HCT116 (cell line): ENCODE measurements at regions not wholly inside any gene's neighbourhood (a gene's known extent, or its start where the extent isn't known, plus 50 kb on each side); places are given as distances from the start of the nearest gene placed in this dataset.
"Not testable (repeated sequence)": the region's sequence is repeated elsewhere in the genome, so short reads cannot be mapped to it uniquely, and the experiment has no call there.

Experiments
- ATAC-seq: fragments of 200-7000 bp; cut with Tn5 transposase; 2 replicates; pipeline ENCODE4 v1.9.1; 2020; ENCODE audit warnings: mild to moderate bottlenecking, moderate library complexity
- BruUV-seq: library from RNA; stranded (reverse); fragments of 400-500 nt; replicated peaks from 2 replicates; lab custom pipeline; 2021; lab: Mats Ljungman, UMichigan
- CTCF ChIA-PET: fragments of 300-600 bp; sonication (Branson Sonifier 250); formaldehyde crosslinking; loops from one replicate; lab custom pipeline; 2021; ENCODE audit warnings: antibody characterized with exemption; lab: Charles Lee
- POLR2A ChIA-PET: fragments of 300-600, 350-600 bp; sonication (Branson Sonifier 250); formaldehyde crosslinking; loops from one replicate; lab custom pipeline; 2021; ENCODE audit warnings: antibody characterized with exemption; lab: Charles Lee
- RAD21 ChIA-PET, 2 experiments: fragments of 300-600 bp; sonication (Branson Sonifier 250); formaldehyde crosslinking; loops; one replicate each; lab custom pipeline; 2023; ENCODE audit warnings: low total read pairs in 2 of 2; ENCODE audit not compliant: uncharacterized antibody in 2 of 2, unreplicated experiment in 2 of 2, low non-redundant PET in 1 of 2; lab: Charles Lee
- DNase-seq: peaks from one replicate; pipeline ENCODE4 v3.0.0-alpha.2; 2010; ENCODE audit warnings: low read depth, low spot score
- H2AFZ ChIP-seq: fragments of 200-600 bp; shearing (Covaris generic), sonication (generic); 2 replicates; pipeline ENCODE4 v1.6.1; 2017; ENCODE audit warnings: low read depth, mixed run types, mixed read lengths, antibody characterized with exemption, low read length; ENCODE audit not compliant: poor library complexity, severe bottlenecking
- H3K27ac ChIP-seq: 2 replicates; pipeline ENCODE4 v1.5.1; 2012; ENCODE audit warnings: low read depth, low read length
- H3K27me3 ChIP-seq: fragments of 200-600 bp; sonication (generic); 2 replicates; pipeline ENCODE4 v1.6.1; 2016; ENCODE audit warnings: mixed run types, low read length, mixed read lengths; ENCODE audit not compliant: insufficient read depth
- H3K36me3 ChIP-seq, 2 experiments: fragments of 200-500 bp in 1 of 2; fragments of 200-600 bp in 1 of 2; sonication (Bioruptor generic) in 1 of 2; sonication (generic) in 1 of 2; 2 replicates each; pipeline versions ENCODE4 v1.5.1 to v1.6.1; 2014 to 2016; ENCODE audit warnings: low read length in 2 of 2, inconsistent platforms in 1 of 2, mixed read lengths in 1 of 2, mixed run types in 1 of 2; ENCODE audit not compliant: insufficient read depth in 2 of 2, control insufficient read depth in 1 of 2
- H3K4me1 ChIP-seq, 2 experiments: fragments of 200-600 bp in 1 of 2; sonication (generic) in 1 of 2; 2 replicates each; pipeline versions ENCODE4 v1.5.1 to v1.6.1; 2012 to 2017; ENCODE audit warnings: low read length in 2 of 2, inconsistent platforms in 1 of 2, mild to moderate bottlenecking in 1 of 2, mixed read lengths in 1 of 2, mixed run types in 1 of 2, moderate library complexity in 1 of 2; ENCODE audit not compliant: insufficient read depth in 2 of 2, control insufficient read depth in 1 of 2
- H3K4me2 ChIP-seq: fragments of 200-600 bp; sonication (generic); 2 replicates; pipeline ENCODE4 v1.6.1; 2017; ENCODE audit warnings: mixed run types, low read length, mixed read lengths
- H3K4me3 ChIP-seq, 2 experiments: fragments of 200-600 bp in 1 of 2; sonication (generic) in 1 of 2; replicated peaks in 1 of 2; 2 replicates each; pipeline ENCODE4 v1.5.1; 2011 to 2016; ENCODE audit warnings: low read length in 2 of 2, control low read depth in 1 of 2, low read depth in 1 of 2, mild to moderate bottlenecking in 1 of 2, mixed read lengths in 1 of 2, mixed run types in 1 of 2
- H3K79me2 ChIP-seq: fragments of 200-600 bp; sonication (generic); 2 replicates; pipeline ENCODE4 v1.6.1; 2017; ENCODE audit warnings: mild to moderate bottlenecking, mixed run types, low read length, moderate library complexity, mixed read lengths; ENCODE audit not compliant: insufficient read depth
- H3K9ac ChIP-seq: fragments of 200-600 bp; sonication (generic); 2 replicates; pipeline ENCODE4 v1.6.1; 2016; ENCODE audit warnings: low read length, mixed read lengths
- H3K9me2 ChIP-seq: fragments of 200-600 bp; sonication (generic), shearing (Covaris generic); 2 replicates; pipeline ENCODE4 v1.6.1; 2017; ENCODE audit warnings: mixed run types, mild to moderate bottlenecking, moderate library complexity; ENCODE audit not compliant: insufficient read depth
- H3K9me3 ChIP-seq, 2 experiments: fragments of 200-500 bp in 1 of 2; fragments of 200-600 bp in 1 of 2; sonication (Bioruptor generic) in 1 of 2; sonication (generic) in 1 of 2; 2 replicates each; pipeline ENCODE4 v1.6.1; 2014 to 2017; ENCODE audit warnings: low read length in 2 of 2, mixed read lengths in 2 of 2, inconsistent platforms in 1 of 2, low read depth in 1 of 2, mild to moderate bottlenecking in 1 of 2, mixed run types in 1 of 2, moderate library complexity in 1 of 2; ENCODE audit not compliant: control insufficient read depth in 1 of 2, insufficient read depth in 1 of 2
- H4K20me1 ChIP-seq: fragments of 200-600 bp; sonication (generic), shearing (Covaris generic); 2 replicates; pipeline ENCODE4 v1.6.1; 2017; ENCODE audit warnings: mixed run types, mild to moderate bottlenecking, moderate library complexity; ENCODE audit not compliant: insufficient read depth
- ATF3 ChIP-seq: IDR thresholded peaks from 2 replicates; pipeline ENCODE4 v1.6.1; 2012
- CBX3 ChIP-seq: IDR thresholded peaks from 2 replicates; pipeline ENCODE4 v1.6.1; 2012; ENCODE audit warnings: low read depth
- CEBPB ChIP-seq: IDR thresholded peaks from 2 replicates; pipeline ENCODE4 v1.6.1; 2012; ENCODE audit warnings: low read depth
- ELF1 ChIP-seq: IDR thresholded peaks from 2 replicates; pipeline ENCODE4 v1.6.1; 2012; ENCODE audit warnings: low read depth, borderline replicate concordance
- EZH2 ChIP-seq: fragments of 200-600 bp; sonication (generic); IDR thresholded peaks from 2 replicates; pipeline ENCODE4 v1.6.1; 2017; ENCODE audit warnings: antibody characterized with exemption, mixed run types
- EZH2phosphoT487 ChIP-seq: fragments of 200-600 bp; IDR thresholded peaks from 2 replicates; pipeline ENCODE4 v1.6.1; 2018; ENCODE audit warnings: antibody characterized with exemption, borderline replicate concordance
- FOSL1 ChIP-seq: IDR thresholded peaks from 2 replicates; pipeline ENCODE4 v1.6.1; 2012; ENCODE audit warnings: low read depth
- JUND ChIP-seq: IDR thresholded peaks from 2 replicates; pipeline ENCODE4 v1.6.1; 2012
- POLR2A ChIP-seq: IDR thresholded peaks from 2 replicates; pipeline ENCODE4 v1.7.0; 2011; ENCODE audit warnings: borderline replicate concordance; ENCODE audit not compliant: insufficient read depth, insufficient read length; ENCODE audit errors: extremely low read depth
- POLR2AphosphoS5 ChIP-seq: IDR thresholded peaks from 2 replicates; pipeline ENCODE4 v1.6.1; 2011; ENCODE audit warnings: mild to moderate bottlenecking, low read depth, low read length, moderate library complexity
- RAD21 ChIP-seq: IDR thresholded peaks from 2 replicates; pipeline ENCODE4 v1.6.1; 2012; ENCODE audit warnings: low read depth, mild to moderate bottlenecking
- SIN3A ChIP-seq: IDR thresholded peaks from 2 replicates; pipeline ENCODE4 v1.6.1; 2012; ENCODE audit warnings: low read depth
- SP1 ChIP-seq: IDR thresholded peaks from 2 replicates; pipeline ENCODE4 v1.6.1; 2012; ENCODE audit warnings: low read depth
- SRF ChIP-seq: IDR thresholded peaks from 2 replicates; pipeline ENCODE4 v1.6.1; 2012; ENCODE audit warnings: low read depth
- YY1 ChIP-seq: IDR thresholded peaks from 2 replicates; pipeline ENCODE4 v1.6.1; 2011; ENCODE audit warnings: low read length, low read depth, moderate library complexity, mild to moderate bottlenecking; ENCODE audit not compliant: insufficient replicate concordance; ENCODE audit errors: extremely low read depth
- ZFX ChIP-seq: fragments of 450-650 bp; IDR thresholded peaks from 2 replicates; pipeline ENCODE4 v1.6.1; 2017
- ZNF274 ChIP-seq: fragments of 200-500 bp; sonication (Bioruptor generic); IDR thresholded peaks from 2 replicates; pipeline ENCODE4 v1.6.1; 2014; ENCODE audit warnings: mild to moderate bottlenecking, low read depth, low read length, inconsistent platforms
- intact Hi-C: fragments of 100-400 bp; cut with micrococcal nuclease; formaldehyde crosslinking; loops from 2 replicates; pipeline ENCODE4 v1.10.0; 2022
- TF ChIP-seq, protein P1 (sequence below): IDR thresholded peaks from 2 replicates; pipeline ENCODE4 v1.6.1; 2012
- TF ChIP-seq, protein P2 (sequence below), 3 experiments: fragments of 200-600 bp in 1 of 3; sonication (generic) in 1 of 3; IDR thresholded peaks in 2 of 3; conservative IDR thresholded peaks in 1 of 3; 2 replicates each; pipeline ENCODE4 v1.5.1; 2012 to 2017; ENCODE audit warnings: low read depth in 2 of 3, low read length in 2 of 3, antibody characterized with exemption in 1 of 3, borderline replicate concordance in 1 of 3, control low read depth in 1 of 3, mild to moderate bottlenecking in 1 of 3, mixed read lengths in 1 of 3, mixed run types in 1 of 3, moderate library complexity in 1 of 3; ENCODE audit not compliant: insufficient read depth in 1 of 3
- TF ChIP-seq, protein P3 (sequence below): IDR thresholded peaks from 2 replicates; pipeline ENCODE4 v1.6.1; 2012; ENCODE audit warnings: low read depth

DNA sequence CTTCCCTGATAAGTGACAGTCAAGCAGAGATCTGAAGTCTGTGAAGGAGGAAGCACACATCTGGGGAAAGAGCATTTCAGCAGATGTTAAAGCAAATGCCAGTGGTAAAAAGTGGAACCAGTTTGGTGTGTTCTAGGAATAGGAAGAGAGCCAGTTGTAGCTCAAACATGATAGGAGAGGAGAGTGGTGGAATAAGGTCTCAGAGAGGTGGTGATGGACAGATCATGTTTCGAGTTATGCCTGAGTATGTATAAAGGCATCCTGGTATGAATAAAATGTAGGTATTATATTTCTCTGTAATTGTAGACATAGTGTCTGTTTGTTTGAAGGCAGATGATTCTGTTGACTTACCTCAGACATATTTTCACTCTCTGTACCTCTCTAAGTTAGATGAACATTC lies 89.1 kb downstream of the LARP7 start:
- Histone ChIP-seq H3K36me3 (no peaks in the 10 kb centered on the region), H3K27me3 (no peaks in the 10 kb centered on the region), H2AFZ (no peak overlapping the region), H3K4me3 (no peak overlapping the region), H3K27ac (no peak overlapping the region), H3K9ac (no peak overlapping the region), H3K9me2 (no peaks in the 10 kb centered on the region), H3K9me3 (no peaks in the 10 kb centered on the region), H3K4me1 (peaks cover 0 to 5% of the 10 kb centered on the region in 2 experiments; a peak in 1 of 4 replicates), H3K79me2 (no peaks in the 10 kb centered on the region), H3K4me2 (no peak overlapping the region), H4K20me1 (no peaks in the 10 kb centered on the region)
- POLR2A ChIA-PET, result no interaction called here
- TF ChIP-seq POLR2AphosphoS5 (no peak), YY1 (no peak), ZFX (no peak), FOSL1 (no peak), ELF1 (no peak), JUND (no peak), SRF (no peak), CEBPB (no peak), SP1 (no peak), RAD21 (no peak), EZH2phosphoT487 (no peak), ATF3 (no peak), ZNF274 (no peak), SIN3A (no peak), CBX3 (no peak), EZH2 (no peak), POLR2A (no peak)
- TF ChIP-seq, protein P1, sequence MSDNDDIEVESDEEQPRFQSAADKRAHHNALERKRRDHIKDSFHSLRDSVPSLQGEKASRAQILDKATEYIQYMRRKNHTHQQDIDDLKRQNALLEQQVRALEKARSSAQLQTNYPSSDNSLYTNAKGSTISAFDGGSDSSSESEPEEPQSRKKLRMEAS, result no peak
- TF ChIP-seq, protein P2, sequence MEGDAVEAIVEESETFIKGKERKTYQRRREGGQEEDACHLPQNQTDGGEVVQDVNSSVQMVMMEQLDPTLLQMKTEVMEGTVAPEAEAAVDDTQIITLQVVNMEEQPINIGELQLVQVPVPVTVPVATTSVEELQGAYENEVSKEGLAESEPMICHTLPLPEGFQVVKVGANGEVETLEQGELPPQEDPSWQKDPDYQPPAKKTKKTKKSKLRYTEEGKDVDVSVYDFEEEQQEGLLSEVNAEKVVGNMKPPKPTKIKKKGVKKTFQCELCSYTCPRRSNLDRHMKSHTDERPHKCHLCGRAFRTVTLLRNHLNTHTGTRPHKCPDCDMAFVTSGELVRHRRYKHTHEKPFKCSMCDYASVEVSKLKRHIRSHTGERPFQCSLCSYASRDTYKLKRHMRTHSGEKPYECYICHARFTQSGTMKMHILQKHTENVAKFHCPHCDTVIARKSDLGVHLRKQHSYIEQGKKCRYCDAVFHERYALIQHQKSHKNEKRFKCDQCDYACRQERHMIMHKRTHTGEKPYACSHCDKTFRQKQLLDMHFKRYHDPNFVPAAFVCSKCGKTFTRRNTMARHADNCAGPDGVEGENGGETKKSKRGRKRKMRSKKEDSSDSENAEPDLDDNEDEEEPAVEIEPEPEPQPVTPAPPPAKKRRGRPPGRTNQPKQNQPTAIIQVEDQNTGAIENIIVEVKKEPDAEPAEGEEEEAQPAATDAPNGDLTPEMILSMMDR (IDR thresholded peaks at IDR 0.05 in 2 of 3, conservative IDR thresholded peaks at IDR 0.05 in 1 of 3; ENCODE audit: borderline replicate concordance in 1 of 3, insufficient read depth in 1 of 3, low read depth in 2 of 3, low read length in 2 of 3), result no peak
- TF ChIP-seq, protein P3, sequence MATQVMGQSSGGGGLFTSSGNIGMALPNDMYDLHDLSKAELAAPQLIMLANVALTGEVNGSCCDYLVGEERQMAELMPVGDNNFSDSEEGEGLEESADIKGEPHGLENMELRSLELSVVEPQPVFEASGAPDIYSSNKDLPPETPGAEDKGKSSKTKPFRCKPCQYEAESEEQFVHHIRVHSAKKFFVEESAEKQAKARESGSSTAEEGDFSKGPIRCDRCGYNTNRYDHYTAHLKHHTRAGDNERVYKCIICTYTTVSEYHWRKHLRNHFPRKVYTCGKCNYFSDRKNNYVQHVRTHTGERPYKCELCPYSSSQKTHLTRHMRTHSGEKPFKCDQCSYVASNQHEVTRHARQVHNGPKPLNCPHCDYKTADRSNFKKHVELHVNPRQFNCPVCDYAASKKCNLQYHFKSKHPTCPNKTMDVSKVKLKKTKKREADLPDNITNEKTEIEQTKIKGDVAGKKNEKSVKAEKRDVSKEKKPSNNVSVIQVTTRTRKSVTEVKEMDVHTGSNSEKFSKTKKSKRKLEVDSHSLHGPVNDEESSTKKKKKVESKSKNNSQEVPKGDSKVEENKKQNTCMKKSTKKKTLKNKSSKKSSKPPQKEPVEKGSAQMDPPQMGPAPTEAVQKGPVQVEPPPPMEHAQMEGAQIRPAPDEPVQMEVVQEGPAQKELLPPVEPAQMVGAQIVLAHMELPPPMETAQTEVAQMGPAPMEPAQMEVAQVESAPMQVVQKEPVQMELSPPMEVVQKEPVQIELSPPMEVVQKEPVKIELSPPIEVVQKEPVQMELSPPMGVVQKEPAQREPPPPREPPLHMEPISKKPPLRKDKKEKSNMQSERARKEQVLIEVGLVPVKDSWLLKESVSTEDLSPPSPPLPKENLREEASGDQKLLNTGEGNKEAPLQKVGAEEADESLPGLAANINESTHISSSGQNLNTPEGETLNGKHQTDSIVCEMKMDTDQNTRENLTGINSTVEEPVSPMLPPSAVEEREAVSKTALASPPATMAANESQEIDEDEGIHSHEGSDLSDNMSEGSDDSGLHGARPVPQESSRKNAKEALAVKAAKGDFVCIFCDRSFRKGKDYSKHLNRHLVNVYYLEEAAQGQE, result no peak
- CTCF ChIA-PET, result no interaction called here
- no TSS peak for BruUV-seq
- intact Hi-C loops, result no loop called here
- no peak for ATAC-seq
- RAD21 ChIA-PET, result no interaction called here
- no peak for DNase-seq

DNA sequence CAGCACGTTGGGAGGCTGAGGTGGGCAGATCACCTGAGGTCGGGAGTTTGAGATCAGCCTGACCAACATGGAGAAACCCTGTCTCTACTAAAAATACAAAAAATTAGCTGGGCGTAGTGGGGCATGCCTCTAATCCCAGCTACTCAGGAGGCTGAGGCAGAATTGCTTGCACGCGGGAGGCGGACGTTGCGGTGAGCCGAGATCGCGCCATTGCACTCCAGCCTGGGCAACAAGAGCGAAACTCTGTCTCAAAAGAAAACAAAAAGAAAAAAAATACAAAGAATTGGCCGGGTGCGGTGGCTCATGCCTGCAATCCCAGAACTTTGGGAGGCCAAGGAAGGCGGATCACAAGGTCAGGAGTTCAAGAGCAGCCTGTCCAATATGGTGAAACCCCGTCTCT lies 90.8 kb downstream of the LARP7 start:
- H3K4me3 ChIP-seq, H3K4me1 ChIP-seq, H3K27me3 ChIP-seq, H3K9ac ChIP-seq, BruUV-seq, H3K36me3 ChIP-seq, H3K9me2 ChIP-seq, CTCF ChIA-PET, H3K79me2 ChIP-seq, RAD21 ChIA-PET, H3K27ac ChIP-seq, H3K4me2 ChIP-seq, H3K9me3 ChIP-seq, H4K20me1 ChIP-seq, POLR2A ChIA-PET, H2AFZ ChIP-seq, DNase-seq, ATAC-seq, intact Hi-C loops: not testable (repeated sequence)
